ENCODE measurements at regions not wholly inside any gene's neighbourhood (a gene's known extent, or its start where the extent isn't known, plus 50 kb on each side); places are given as distances from the start of the nearest gene placed in this dataset.

DNA sequence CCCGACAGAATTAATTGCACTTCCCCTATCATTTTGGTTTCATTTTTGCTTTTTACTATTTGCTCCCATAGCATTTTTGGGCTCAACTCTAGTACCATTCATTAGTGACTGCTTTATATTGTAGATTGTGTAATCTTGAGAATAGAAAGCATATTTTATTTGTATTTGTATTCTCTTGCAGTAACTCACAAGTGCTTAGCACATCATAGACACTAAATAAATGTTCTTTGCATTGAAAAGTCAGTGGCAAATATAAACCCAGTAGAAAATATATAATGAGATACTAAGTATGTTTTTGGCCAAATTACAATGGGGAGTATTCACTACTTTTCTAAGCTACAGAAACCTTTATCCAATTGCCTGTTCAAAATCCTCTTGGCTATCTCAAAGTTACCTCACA lies 359.7 kb upstream of the CAMK1G start:
- TF ChIP-seq, protein P1, sequence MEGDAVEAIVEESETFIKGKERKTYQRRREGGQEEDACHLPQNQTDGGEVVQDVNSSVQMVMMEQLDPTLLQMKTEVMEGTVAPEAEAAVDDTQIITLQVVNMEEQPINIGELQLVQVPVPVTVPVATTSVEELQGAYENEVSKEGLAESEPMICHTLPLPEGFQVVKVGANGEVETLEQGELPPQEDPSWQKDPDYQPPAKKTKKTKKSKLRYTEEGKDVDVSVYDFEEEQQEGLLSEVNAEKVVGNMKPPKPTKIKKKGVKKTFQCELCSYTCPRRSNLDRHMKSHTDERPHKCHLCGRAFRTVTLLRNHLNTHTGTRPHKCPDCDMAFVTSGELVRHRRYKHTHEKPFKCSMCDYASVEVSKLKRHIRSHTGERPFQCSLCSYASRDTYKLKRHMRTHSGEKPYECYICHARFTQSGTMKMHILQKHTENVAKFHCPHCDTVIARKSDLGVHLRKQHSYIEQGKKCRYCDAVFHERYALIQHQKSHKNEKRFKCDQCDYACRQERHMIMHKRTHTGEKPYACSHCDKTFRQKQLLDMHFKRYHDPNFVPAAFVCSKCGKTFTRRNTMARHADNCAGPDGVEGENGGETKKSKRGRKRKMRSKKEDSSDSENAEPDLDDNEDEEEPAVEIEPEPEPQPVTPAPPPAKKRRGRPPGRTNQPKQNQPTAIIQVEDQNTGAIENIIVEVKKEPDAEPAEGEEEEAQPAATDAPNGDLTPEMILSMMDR (IDR thresholded peaks at IDR 0.05; ENCODE audit: low read length), result no peak
- no peak for TF ChIP-seq EZH2 (optimal IDR thresholded peaks at IDR 0.05; ENCODE audit: low read depth, low read length)

Data from MM.1S (cell line).